Mammary epithelial cell (primary cell): ENCODE measurements at regions not wholly inside any gene's neighbourhood (a gene's known extent, or its start where the extent isn't known, plus 50 kb on each side); places are given as distances from the start of the nearest gene placed in this dataset.

Experiments
- CTCF ChIP-seq, 2 donors: IDR thresholded peaks in 1 of 2; conservative IDR thresholded peaks in 1 of 2; 2 replicates each; pipeline ENCODE4 v1.5.1; 2011 to 2012; ENCODE audit warnings: inconsistent platforms in 2 of 2, low read length in 2 of 2, mild to moderate bottlenecking in 2 of 2, control low read depth in 1 of 2, low read depth in 1 of 2; ENCODE audit not compliant: insufficient read depth in 1 of 2; ENCODE audit errors: extremely low read depth in 1 of 2
- EZH2 ChIP-seq: IDR thresholded peaks from 2 replicates; pipeline ENCODE4 v1.6.1; 2012; ENCODE audit warnings: low read length, inconsistent platforms, borderline replicate concordance

- TF ChIP-seq CTCF (conservative IDR thresholded peaks at IDR 0.05 in 1 of 2, IDR thresholded peaks at IDR 0.05 in 1 of 2; ENCODE audit: extremely low read depth in 1 of 2, insufficient read depth in 1 of 2, low read depth in 1 of 2, low read length in 2 of 2) (no peak), EZH2 (no peak)
Measured at GRCh38 chr2:128557831-128558241, 239.2 kb upstream of the HS6ST1 start.
